ENCODE measurements at regions not wholly inside any gene's neighbourhood (a gene's known extent, or its start where the extent isn't known, plus 50 kb on each side); places are given as distances from the start of the nearest gene placed in this dataset.

DNA sequence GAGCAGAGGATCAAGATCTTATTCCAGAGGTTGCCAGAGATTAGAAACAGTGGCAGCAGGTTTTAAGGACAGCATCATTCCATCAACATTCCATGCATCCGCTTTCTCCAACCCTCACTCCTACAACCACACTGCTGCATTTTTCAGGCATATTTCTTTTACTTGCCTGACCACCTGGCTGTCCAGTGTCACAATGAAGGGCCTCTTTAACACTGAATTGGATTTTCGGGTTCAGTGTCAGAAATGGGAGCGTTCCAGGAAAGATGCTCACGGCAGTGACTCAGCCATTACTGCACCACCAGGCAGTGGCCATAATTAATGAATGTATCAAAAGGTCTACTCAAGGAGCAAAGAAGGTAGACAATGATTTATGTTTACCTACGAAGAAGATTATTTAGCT is 200.4 kb upstream of the ESRRG start:
- no peak for DNase-seq
- Histone ChIP-seq H3K4me3 (replicated peaks in 1 of 3) (no peak overlapping the region), H3K36me3 (no peaks in the 10 kb centered on the region), H3K9me3 (no peaks in the 10 kb centered on the region), H3K27me3 (no peaks in the 10 kb centered on the region), H3K4me1 (no peaks in the 10 kb centered on the region), H3K27ac (no peak overlapping the region)
- no peak for TF ChIP-seq POLR2A (IDR thresholded peaks at IDR 0.05)
- TF ChIP-seq, protein P1, sequence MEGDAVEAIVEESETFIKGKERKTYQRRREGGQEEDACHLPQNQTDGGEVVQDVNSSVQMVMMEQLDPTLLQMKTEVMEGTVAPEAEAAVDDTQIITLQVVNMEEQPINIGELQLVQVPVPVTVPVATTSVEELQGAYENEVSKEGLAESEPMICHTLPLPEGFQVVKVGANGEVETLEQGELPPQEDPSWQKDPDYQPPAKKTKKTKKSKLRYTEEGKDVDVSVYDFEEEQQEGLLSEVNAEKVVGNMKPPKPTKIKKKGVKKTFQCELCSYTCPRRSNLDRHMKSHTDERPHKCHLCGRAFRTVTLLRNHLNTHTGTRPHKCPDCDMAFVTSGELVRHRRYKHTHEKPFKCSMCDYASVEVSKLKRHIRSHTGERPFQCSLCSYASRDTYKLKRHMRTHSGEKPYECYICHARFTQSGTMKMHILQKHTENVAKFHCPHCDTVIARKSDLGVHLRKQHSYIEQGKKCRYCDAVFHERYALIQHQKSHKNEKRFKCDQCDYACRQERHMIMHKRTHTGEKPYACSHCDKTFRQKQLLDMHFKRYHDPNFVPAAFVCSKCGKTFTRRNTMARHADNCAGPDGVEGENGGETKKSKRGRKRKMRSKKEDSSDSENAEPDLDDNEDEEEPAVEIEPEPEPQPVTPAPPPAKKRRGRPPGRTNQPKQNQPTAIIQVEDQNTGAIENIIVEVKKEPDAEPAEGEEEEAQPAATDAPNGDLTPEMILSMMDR (IDR thresholded peaks at IDR 0.05): no peak
- WGBS, 2 donors: 91% methylated on average over 5 of the region's 5 CpGs
- intact Hi-C loops (cut with DNase I): no loop called here

DNA sequence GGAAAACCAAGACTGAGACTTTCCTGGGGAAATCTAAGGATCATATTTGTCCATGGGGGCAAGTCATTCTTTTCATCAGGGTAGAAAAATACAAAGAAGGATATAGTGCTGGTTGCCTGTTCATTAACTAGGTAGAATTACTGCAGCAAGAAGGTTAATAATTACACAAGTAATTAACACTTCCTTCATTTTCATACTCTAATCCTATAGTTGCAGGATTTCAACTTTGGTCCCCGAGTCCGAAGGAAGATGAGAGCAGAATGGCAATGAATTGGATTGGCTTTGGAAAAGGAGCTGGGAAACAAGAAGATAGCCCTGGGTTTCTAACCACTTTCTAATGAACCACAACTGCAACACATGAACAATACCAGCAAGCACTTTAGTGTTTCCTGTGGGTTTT is 199.2 kb upstream of the ESRRG start:
- DNase-seq: no peak
- Histone ChIP-seq H3K4me1 (no peaks in the 10 kb centered on the region), H3K36me3 (no peaks in the 10 kb centered on the region), H3K27ac (no peak overlapping the region), H3K9me3 (no peaks in the 10 kb centered on the region), H3K4me3 (replicated peaks in 1 of 3) (no peak overlapping the region), H3K27me3 (no peaks in the 10 kb centered on the region)
- WGBS, 2 donors: 95% methylated on average over 2 of the region's 2 CpGs
- intact Hi-C loops (cut with DNase I): no loop called here
- TF ChIP-seq, protein P1 (IDR thresholded peaks at IDR 0.05): no peak
- TF ChIP-seq POLR2A (IDR thresholded peaks at IDR 0.05): no peak

DNA sequence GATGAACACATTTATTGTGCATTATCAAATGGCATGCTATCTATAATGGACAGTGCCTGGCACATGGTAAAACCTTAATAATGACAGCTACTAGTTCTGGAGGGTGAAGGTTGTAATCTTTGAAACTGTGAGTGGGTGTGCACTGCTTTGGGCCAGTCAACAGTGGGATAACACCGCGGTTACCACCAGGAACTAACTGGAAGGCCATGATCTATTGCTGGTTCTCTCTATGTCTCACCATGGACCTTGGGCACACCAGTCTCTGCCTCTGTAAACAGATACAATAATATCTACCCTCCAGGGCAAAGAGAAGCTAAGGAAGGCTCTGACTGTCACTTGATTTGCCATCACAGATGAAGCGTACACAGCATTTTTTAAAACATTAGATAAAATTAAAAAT is 198.6 kb upstream of the ESRRG start:
- Histone ChIP-seq H3K27me3 (no peaks in the 10 kb centered on the region), H3K4me3 (replicated peaks in 1 of 3) (no peak overlapping the region), H3K27ac (no peak overlapping the region), H3K36me3 (no peaks in the 10 kb centered on the region), H3K4me1 (no peaks in the 10 kb centered on the region), H3K9me3 (no peaks in the 10 kb centered on the region)
- WGBS, 2 donors: 96% methylated on average over 3 of the region's 3 CpGs
- DNase-seq: no peak
- TF ChIP-seq, protein P1 (IDR thresholded peaks at IDR 0.05): no peak
- intact Hi-C loops (cut with DNase I): no loop called here

DNA sequence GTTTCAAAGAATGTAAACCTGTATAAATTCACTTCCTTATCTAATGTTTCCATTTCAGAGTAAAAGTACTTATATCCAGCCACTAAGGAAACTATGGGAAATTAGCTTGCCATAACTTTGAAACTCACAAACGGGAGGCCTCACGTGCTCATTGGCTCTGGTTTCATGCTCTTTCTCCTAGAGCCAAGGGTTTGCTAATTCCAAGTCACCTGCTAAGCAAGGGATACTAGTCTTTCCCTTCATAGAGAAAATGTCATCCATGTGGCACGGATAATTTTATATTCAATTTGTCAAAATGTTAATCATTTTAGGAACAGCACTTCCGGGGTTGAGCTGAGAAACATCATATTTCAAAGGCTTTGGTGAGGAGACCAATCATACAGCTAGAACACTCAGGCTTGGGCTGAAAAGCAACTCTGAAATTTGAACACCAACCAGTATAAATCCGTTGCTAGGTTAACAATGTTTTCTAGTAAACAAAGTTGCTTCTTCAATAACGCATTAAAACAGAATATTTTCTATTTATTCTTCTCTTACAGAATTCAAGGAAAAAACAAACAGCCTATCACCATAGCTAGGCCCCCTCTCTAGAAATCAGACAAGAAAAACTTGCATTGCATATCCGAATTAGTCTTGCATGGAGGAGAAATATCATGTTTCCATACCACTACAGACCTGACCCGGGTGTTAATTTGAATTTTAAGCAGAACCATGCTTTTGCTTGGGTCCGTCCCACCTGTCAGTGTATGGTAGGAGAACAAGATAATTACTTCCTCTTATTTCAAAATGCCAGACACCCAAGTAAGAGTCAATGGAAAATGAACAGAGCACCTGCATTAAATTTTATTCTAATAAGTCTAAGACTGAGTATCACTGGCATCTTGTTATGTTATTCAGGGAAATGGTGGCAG is 196.1 kb upstream of the ESRRG start:
- Histone ChIP-seq H3K27ac (no peak overlapping the region), H3K27me3 (no peaks in the 10 kb centered on the region), H3K9me3 (no peaks in the 10 kb centered on the region), H3K4me1 (no peaks in the 10 kb centered on the region), H3K36me3 (no peaks in the 10 kb centered on the region), H3K4me3 (replicated peaks in 1 of 3) (no peak overlapping the region)
- DNase-seq: no peak
- TF ChIP-seq, protein P1 (IDR thresholded peaks at IDR 0.05): no peak
- TF ChIP-seq POLR2A (IDR thresholded peaks at IDR 0.05): no peak
- WGBS, 2 donors: 78 to 83% methylated on average over 9 of the region's 9 CpGs
- intact Hi-C loops (cut with DNase I): no loop called here

DNA sequence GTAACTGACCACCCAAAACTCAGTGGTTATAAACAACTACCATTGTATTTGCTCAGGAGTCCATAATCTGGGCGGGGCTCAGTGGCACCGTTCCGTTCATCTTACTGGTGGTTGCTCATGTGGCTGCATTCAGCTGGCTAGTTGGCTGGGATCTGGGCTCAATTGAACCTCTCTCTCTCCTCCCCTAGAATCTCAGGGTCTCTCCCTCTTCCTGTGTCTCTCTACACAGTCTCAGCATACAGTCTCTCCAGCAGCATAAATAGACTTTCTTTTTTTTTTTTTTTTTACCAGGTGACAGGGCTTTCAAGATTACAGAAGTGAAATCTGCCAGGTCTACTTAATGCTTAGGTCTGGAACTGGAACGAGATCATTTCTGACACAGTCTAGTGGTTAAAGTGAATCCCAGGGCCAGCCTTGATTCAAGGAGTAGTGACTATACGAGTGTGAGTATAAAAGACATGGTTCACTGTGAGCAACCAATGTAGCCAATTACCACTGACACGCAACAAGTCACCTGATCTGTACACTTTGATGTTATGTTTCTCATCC is 193.7 kb upstream of the ESRRG start:
- 45 to 46% methylated on average over 6 of the region's 6 CpGs for WGBS, 2 donors
- Histone ChIP-seq H3K27ac (no peak overlapping the region), H3K27me3 (no peaks in the 10 kb centered on the region), H3K36me3 (no peaks in the 10 kb centered on the region), H3K4me1 (no peaks in the 10 kb centered on the region), H3K4me3 (replicated peaks in 1 of 3) (no peak overlapping the region), H3K9me3 (no peaks in the 10 kb centered on the region)
- TF ChIP-seq, protein P1 (IDR thresholded peaks at IDR 0.05): no peak
- no peak for TF ChIP-seq POLR2A (IDR thresholded peaks at IDR 0.05)
- intact Hi-C loops (cut with DNase I): no loop called here
- DNase-seq: peak; percentile 19 to 26
